SK-N-SH treated with all-trans-retinoic acid at 6 μM for 48 hours (cell line): ENCODE measurements at regions not wholly inside any gene's neighbourhood (a gene's known extent, or its start where the extent isn't known, plus 50 kb on each side); places are given as distances from the start of the nearest gene placed in this dataset.

ENCODE experiments used
- CREB5 ChIP-seq: fragments of 250-450 bp; sonication (Bioruptor Pico); IDR thresholded peaks from 2 replicates; pipeline ENCODE4 v1.5.1; 2020; ENCODE audit warnings: low read depth, mild to moderate bottlenecking, moderate library complexity
- CSDC2 ChIP-seq: fragments of 250-450 bp; sonication (Bioruptor Pico); IDR thresholded peaks from 2 replicates; pipeline ENCODE4 v1.5.0; 2020; ENCODE audit warnings: mild to moderate bottlenecking, moderate library complexity
- GLIS3 ChIP-seq: fragments of 250-450 bp; sonication (Bioruptor Pico); IDR thresholded peaks from 2 replicates; pipeline ENCODE4 v1.5.0; 2020; ENCODE audit warnings: mild to moderate bottlenecking, moderate library complexity
- PPARA ChIP-seq: fragments of 250-450 bp; sonication (Bioruptor Pico); IDR thresholded peaks from 2 replicates; pipeline ENCODE4 v1.5.0; 2020; ENCODE audit warnings: mild to moderate bottlenecking, borderline replicate concordance
- SNAI2 ChIP-seq: fragments of 250-450 bp; sonication (Bioruptor Pico); IDR thresholded peaks from 2 replicates; pipeline ENCODE4 v1.5.0; 2020; ENCODE audit warnings: mild to moderate bottlenecking, moderate library complexity
- TOX ChIP-seq: fragments of 250-450 bp; sonication (Bioruptor Pico); IDR thresholded peaks from 2 replicates; pipeline ENCODE4 v1.8.0; 2021; ENCODE audit warnings: mild to moderate bottlenecking, moderate library complexity, borderline replicate concordance
- TSHZ2 ChIP-seq: fragments of 250-450 bp; sonication (Bioruptor Pico); IDR thresholded peaks from 2 replicates; pipeline ENCODE4 v1.5.0; 2020; ENCODE audit warnings: mild to moderate bottlenecking, moderate library complexity
- ZFP30 ChIP-seq: fragments of 450-650 bp; formaldehyde crosslinking; IDR thresholded peaks from 2 replicates; pipeline ENCODE4 v1.5.0; 2022; ENCODE audit warnings: mild to moderate bottlenecking, moderate library complexity
- TF ChIP-seq, protein P1 (sequence below): fragments of 250-450 bp; sonication (Bioruptor Pico); IDR thresholded peaks from 2 replicates; pipeline ENCODE4 v1.8.0; 2021; ENCODE audit warnings: low read depth, mild to moderate bottlenecking, moderate library complexity, borderline replicate concordance

- no peak for TF ChIP-seq ZFP30 (CRISPR knock-in tag)
- no peak for TF ChIP-seq GLIS3
- no peak for TF ChIP-seq TSHZ2
- no peak for TF ChIP-seq SNAI2 (CRISPR knock-in tag)
- TF ChIP-seq CSDC2 (CRISPR knock-in tag), result no peak
- no peak for TF ChIP-seq TOX (CRISPR knock-in tag)
- no peak for TF ChIP-seq PPARA (CRISPR knock-in tag)
- no peak for TF ChIP-seq CREB5 (CRISPR knock-in tag)
- TF ChIP-seq, protein P1, sequence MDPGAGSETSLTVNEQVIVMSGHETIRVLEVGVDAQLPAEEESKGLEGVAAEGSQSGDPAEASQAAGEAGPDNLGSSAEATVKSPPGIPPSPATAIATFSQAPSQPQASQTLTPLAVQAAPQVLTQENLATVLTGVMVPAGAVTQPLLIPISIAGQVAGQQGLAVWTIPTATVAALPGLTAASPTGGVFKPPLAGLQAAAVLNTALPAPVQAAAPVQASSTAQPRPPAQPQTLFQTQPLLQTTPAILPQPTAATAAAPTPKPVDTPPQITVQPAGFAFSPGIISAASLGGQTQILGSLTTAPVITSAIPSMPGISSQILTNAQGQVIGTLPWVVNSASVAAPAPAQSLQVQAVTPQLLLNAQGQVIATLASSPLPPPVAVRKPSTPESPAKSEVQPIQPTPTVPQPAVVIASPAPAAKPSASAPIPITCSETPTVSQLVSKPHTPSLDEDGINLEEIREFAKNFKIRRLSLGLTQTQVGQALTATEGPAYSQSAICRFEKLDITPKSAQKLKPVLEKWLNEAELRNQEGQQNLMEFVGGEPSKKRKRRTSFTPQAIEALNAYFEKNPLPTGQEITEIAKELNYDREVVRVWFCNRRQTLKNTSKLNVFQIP (CRISPR knock-in tag), result no peak
Observed at GRCh38 chr21:25092441-25093011, 514.8 kb downstream of the MRPL39 start.
